ENCODE measurements at regions not wholly inside any gene's neighbourhood (a gene's known extent, or its start where the extent isn't known, plus 50 kb on each side); places are given as distances from the start of the nearest gene placed in this dataset.
A peak's percentile ranks its signal among the peaks of the same experiment; 100 is the strongest.
"Not testable (repeated sequence)": the region's sequence is repeated elsewhere in the genome, so short reads cannot be mapped to it uniquely, and the experiment has no call there.

GRCh38 chr17:54172096-54172984 lies 349.6 kb downstream of the KIF2B start:
- DNase-seq (ENCODE audit: extremely low read depth in 1 of 11, low read depth in 9 of 11, low spot score in 4 of 11) = peak in 5 of 11 donors; percentile 4 to 36 (median 11)

GRCh38 chr17:54172985-54173316 lies 350.2 kb downstream of the KIF2B start:
- no peak for DNase-seq (ENCODE audit: extremely low read depth in 1 of 11, low read depth in 9 of 11, low spot score in 4 of 11)

- DNase-seq (ENCODE audit: extremely low read depth in 1 of 11, low read depth in 9 of 11, low spot score in 4 of 11) = no peak
Measured at GRCh38 chr17:54177606-54178308, 355.0 kb downstream of the KIF2B start.

- peak in 4 of 11 donors; percentile 1 to 25 (median 10) for DNase-seq (ENCODE audit: extremely low read depth in 1 of 11, low read depth in 9 of 11, low spot score in 4 of 11)
Measured at GRCh38 chr17:54180950-54181349, 358.2 kb downstream of the KIF2B start.

GRCh38 chr17:54191261-54191660 lies 368.5 kb downstream of the KIF2B start:
- no peak for DNase-seq (ENCODE audit: extremely low read depth in 1 of 11, low read depth in 9 of 11, low spot score in 4 of 11)

- DNase-seq (ENCODE audit: extremely low read depth in 1 of 11, low read depth in 9 of 11, low spot score in 4 of 11) = no peak
Measured at GRCh38 chr17:54194268-54194667, 371.5 kb downstream of the KIF2B start.

GRCh38 chr17:54196751-54197150 lies 374.0 kb downstream of the KIF2B start:
- DNase-seq (ENCODE audit: extremely low read depth in 1 of 11, low read depth in 9 of 11, low spot score in 4 of 11) = no peak

GRCh38 chr17:54201380-54201779 lies 378.7 kb downstream of the KIF2B start:
- DNase-seq (ENCODE audit: extremely low read depth in 1 of 11, low read depth in 9 of 11, low spot score in 4 of 11) = not testable (repeated sequence)

- DNase-seq (ENCODE audit: extremely low read depth in 1 of 11, low read depth in 9 of 11, low spot score in 4 of 11) = no peak
Measured at GRCh38 chr17:54220829-54221228, 398.1 kb downstream of the KIF2B start.

GRCh38 chr17:54221499-54221898 lies 398.8 kb downstream of the KIF2B start:
- DNase-seq (ENCODE audit: extremely low read depth in 1 of 11, low read depth in 9 of 11, low spot score in 4 of 11) = no peak

- DNase-seq (ENCODE audit: extremely low read depth in 1 of 11, low read depth in 9 of 11, low spot score in 4 of 11) = no peak
Measured at GRCh38 chr17:54235571-54235970, 412.8 kb downstream of the KIF2B start.

- DNase-seq (ENCODE audit: extremely low read depth in 1 of 11, low read depth in 9 of 11, low spot score in 4 of 11) = no peak
Measured at GRCh38 chr17:54237911-54238515, 415.3 kb downstream of the KIF2B start.

- DNase-seq (ENCODE audit: extremely low read depth in 1 of 11, low read depth in 9 of 11, low spot score in 4 of 11) = no peak
Measured at GRCh38 chr17:54239291-54239690, 416.6 kb downstream of the KIF2B start.

GRCh38 chr17:54255696-54256095 lies 433.0 kb downstream of the KIF2B start:
- DNase-seq (ENCODE audit: extremely low read depth in 1 of 11, low read depth in 9 of 11, low spot score in 4 of 11) = no peak

- no peak for DNase-seq (ENCODE audit: extremely low read depth in 1 of 11, low read depth in 9 of 11, low spot score in 4 of 11)
Measured at GRCh38 chr17:54256401-54256929, 433.7 kb downstream of the KIF2B start.

GRCh38 chr17:54257440-54257839 lies 434.7 kb downstream of the KIF2B start:
- DNase-seq (ENCODE audit: extremely low read depth in 1 of 11, low read depth in 9 of 11, low spot score in 4 of 11) = no peak

- no peak for DNase-seq (ENCODE audit: extremely low read depth in 1 of 11, low read depth in 9 of 11, low spot score in 4 of 11)
Measured at GRCh38 chr17:54259476-54259875, 436.7 kb downstream of the KIF2B start.

- DNase-seq (ENCODE audit: extremely low read depth in 1 of 11, low read depth in 9 of 11, low spot score in 4 of 11) = no peak
Measured at GRCh38 chr17:54261465-54261864, 438.7 kb downstream of the KIF2B start.

GRCh38 chr17:54269881-54270280 lies 447.2 kb downstream of the KIF2B start:
- DNase-seq (ENCODE audit: extremely low read depth in 1 of 11, low read depth in 9 of 11, low spot score in 4 of 11) = no peak

GRCh38 chr17:54270499-54270898 lies 447.8 kb downstream of the KIF2B start:
- no peak for DNase-seq (ENCODE audit: extremely low read depth in 1 of 11, low read depth in 9 of 11, low spot score in 4 of 11)
